DOHH2 (cell line): ENCODE measurements at regions not wholly inside any gene's neighbourhood (a gene's known extent, or its start where the extent isn't known, plus 50 kb on each side); places are given as distances from the start of the nearest gene placed in this dataset.

Experiments
- CTCF ChIP-seq: fragments of 200-600 bp; sonication (generic); IDR thresholded peaks from one replicate; pipeline ENCODE4 v1.5.1; 2014; ENCODE audit warnings: antibody characterized with exemption, mild to moderate bottlenecking, low read depth, low read length; ENCODE audit not compliant: poor library complexity, severe bottlenecking
- EZH2phosphoT487 ChIP-seq: fragments of 200-600 bp; sonication (generic); IDR thresholded peaks from 2 replicates; pipeline ENCODE4 v1.6.1; 2017; ENCODE audit warnings: borderline replicate concordance, mild to moderate bottlenecking, antibody characterized with exemption, low read length, moderate library complexity, mixed read lengths

- no peak for TF ChIP-seq CTCF
- no peak for TF ChIP-seq EZH2phosphoT487
Observed at GRCh38 chr11:92536883-92537282, 312.3 kb downstream of the FAT3 start.
